ENCODE measurements at regions not wholly inside any gene's neighbourhood (a gene's known extent, or its start where the extent isn't known, plus 50 kb on each side); places are given as distances from the start of the nearest gene placed in this dataset.

DNA sequence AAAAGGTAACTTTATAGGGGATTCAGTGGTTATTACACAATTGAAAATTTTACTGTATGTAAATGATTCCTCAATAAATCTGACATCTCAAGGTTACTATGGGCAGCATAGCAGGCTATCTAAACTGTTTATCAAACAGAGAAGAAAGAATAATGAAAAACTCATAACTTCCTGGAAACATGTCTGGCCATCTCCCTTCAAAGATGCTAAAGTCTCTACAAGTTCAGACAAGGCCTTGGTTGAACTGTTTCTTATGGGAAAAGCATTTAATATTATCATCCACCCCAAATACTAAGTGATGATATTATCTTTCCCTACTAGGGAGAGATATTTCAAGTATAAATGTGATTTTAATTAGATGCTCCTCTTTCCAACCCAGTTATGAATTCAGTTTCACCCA is 114.9 kb downstream of the ARRDC4 start:
- TF ChIP-seq CTCF (IDR thresholded peaks at IDR 0.05), result no peak
- TF ChIP-seq POLR2AphosphoS5 (IDR thresholded peaks at IDR 0.05), result no peak
- TF ChIP-seq EP300 (IDR thresholded peaks at IDR 0.05), result no peak
- no peak for TF ChIP-seq POLR2A (IDR thresholded peaks at IDR 0.05)

Measured in suprapubic skin (tissue), 4 donors.